ENCODE measurements at regions not wholly inside any gene's neighbourhood (a gene's known extent, or its start where the extent isn't known, plus 50 kb on each side); places are given as distances from the start of the nearest gene placed in this dataset.

GRCh38 chr7:120123528-120123927, 149.4 kb upstream of the KCND2 start:
- Histone ChIP-seq H3K36me3 (no peaks in the 10 kb centered on the region), H3K27me3 (no peaks in the 10 kb centered on the region), H3K27ac (no peak overlapping the region), H3K4me3 (no peak overlapping the region), H3K9me3 (no peaks in the 10 kb centered on the region), H3K4me1 (no peaks in the 10 kb centered on the region)
- DNase-seq (ENCODE audit: low spot score in 2 of 2), result no peak
- TF ChIP-seq POLR2AphosphoS5 (IDR thresholded peaks at IDR 0.05), result no peak
- intact Hi-C loops (cut with DNase I; ENCODE audit: low total_unique reads), result no loop called here

GRCh38 chr7:120131096-120131839, 141.7 kb upstream of the KCND2 start:
- intact Hi-C loops (cut with DNase I; ENCODE audit: low total_unique reads), result no loop called here
- Histone ChIP-seq H3K4me1 (no peaks in the 10 kb centered on the region), H3K27ac (no peak overlapping the region), H3K27me3 (no peaks in the 10 kb centered on the region), H3K36me3 (no peaks in the 10 kb centered on the region), H3K9me3 (peaks cover 7 to 12% of the 10 kb centered on the region in 2 donors), H3K4me3 (no peak overlapping the region)
- TF ChIP-seq POLR2A (IDR thresholded peaks at IDR 0.05) (no peak), POLR2AphosphoS5 (IDR thresholded peaks at IDR 0.05) (no peak)
- TF ChIP-seq, protein P1, sequence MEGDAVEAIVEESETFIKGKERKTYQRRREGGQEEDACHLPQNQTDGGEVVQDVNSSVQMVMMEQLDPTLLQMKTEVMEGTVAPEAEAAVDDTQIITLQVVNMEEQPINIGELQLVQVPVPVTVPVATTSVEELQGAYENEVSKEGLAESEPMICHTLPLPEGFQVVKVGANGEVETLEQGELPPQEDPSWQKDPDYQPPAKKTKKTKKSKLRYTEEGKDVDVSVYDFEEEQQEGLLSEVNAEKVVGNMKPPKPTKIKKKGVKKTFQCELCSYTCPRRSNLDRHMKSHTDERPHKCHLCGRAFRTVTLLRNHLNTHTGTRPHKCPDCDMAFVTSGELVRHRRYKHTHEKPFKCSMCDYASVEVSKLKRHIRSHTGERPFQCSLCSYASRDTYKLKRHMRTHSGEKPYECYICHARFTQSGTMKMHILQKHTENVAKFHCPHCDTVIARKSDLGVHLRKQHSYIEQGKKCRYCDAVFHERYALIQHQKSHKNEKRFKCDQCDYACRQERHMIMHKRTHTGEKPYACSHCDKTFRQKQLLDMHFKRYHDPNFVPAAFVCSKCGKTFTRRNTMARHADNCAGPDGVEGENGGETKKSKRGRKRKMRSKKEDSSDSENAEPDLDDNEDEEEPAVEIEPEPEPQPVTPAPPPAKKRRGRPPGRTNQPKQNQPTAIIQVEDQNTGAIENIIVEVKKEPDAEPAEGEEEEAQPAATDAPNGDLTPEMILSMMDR (IDR thresholded peaks at IDR 0.05), result no peak
- DNase-seq (ENCODE audit: low spot score in 2 of 2), result no peak

DNA sequence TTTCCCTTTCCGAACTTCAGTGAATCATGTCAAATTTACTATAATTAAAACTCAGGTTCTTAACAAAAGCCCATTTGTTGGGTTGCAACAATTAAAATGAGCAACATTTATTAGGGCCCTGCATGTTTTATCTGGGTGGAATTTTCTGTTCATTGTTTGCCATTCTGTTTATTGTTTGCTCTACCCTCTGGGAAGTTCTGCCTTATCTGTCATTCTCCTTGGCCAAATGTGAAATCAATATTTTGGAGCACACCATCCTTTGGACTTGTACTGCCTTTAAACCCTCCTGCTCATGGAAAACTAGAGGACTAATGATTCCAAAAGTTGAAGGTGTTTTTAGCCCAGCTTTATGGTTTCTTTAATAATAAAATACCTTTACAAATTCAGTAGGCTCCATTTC, 134.5 kb upstream of the KCND2 start:
- Histone ChIP-seq H3K9me3 (no peaks in the 10 kb centered on the region), H3K27me3 (no peaks in the 10 kb centered on the region), H3K4me3 (no peak overlapping the region), H3K27ac (no peak overlapping the region), H3K4me1 (no peaks in the 10 kb centered on the region), H3K36me3 (no peaks in the 10 kb centered on the region)
- intact Hi-C loops (cut with DNase I; ENCODE audit: low total_unique reads), result no loop called here
- DNase-seq (ENCODE audit: low spot score in 2 of 2), result no peak
- TF ChIP-seq POLR2A (IDR thresholded peaks at IDR 0.05) (no peak), POLR2AphosphoS5 (IDR thresholded peaks at IDR 0.05) (no peak)
- TF ChIP-seq, protein P1 (IDR thresholded peaks at IDR 0.05), result no peak

DNA sequence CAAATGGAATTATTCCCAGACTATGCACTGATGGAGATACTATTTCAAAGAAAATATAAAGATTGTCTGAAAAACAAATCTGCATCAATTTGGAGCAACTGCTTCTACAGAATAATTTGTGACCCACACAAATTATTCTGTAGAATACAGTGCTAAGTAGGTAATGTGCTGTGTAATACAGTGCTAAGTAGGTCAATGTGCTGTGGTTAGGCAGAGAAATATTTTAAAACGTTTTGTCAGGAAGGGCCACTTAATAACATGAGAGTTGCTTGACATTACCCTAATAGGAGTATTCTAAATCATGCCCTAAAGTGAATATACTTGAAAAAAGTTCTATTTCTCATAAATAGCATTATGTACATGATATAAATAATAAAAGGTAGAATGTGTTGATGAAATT, 116.5 kb upstream of the KCND2 start:
- H3K36me3 ChIP-seq, result no peaks in the 10 kb centered on the region
- H3K4me3 ChIP-seq, result no peak overlapping the region
- H3K9me3 ChIP-seq, result no peaks in the 10 kb centered on the region
- TF ChIP-seq POLR2AphosphoS5 (IDR thresholded peaks at IDR 0.05), result no peak
- no peak for TF ChIP-seq POLR2A (IDR thresholded peaks at IDR 0.05)
- TF ChIP-seq, protein P1 (IDR thresholded peaks at IDR 0.05), result no peak
- no peaks in the 10 kb centered on the region for H3K27me3 ChIP-seq
- H3K27ac ChIP-seq, result no peak overlapping the region
- no peak for DNase-seq (ENCODE audit: low spot score in 2 of 2)
- intact Hi-C loops (cut with DNase I; ENCODE audit: low total_unique reads), result no loop called here
- H3K4me1 ChIP-seq, result no peaks in the 10 kb centered on the region

GRCh38 chr7:120160166-120160565, 112.8 kb upstream of the KCND2 start:
- DNase-seq (ENCODE audit: low spot score in 2 of 2), result no peak
- Histone ChIP-seq H3K27ac (no peak overlapping the region), H3K4me3 (no peak overlapping the region), H3K27me3 (no peaks in the 10 kb centered on the region), H3K9me3 (no peaks in the 10 kb centered on the region), H3K36me3 (no peaks in the 10 kb centered on the region), H3K4me1 (no peaks in the 10 kb centered on the region)
- intact Hi-C loops (cut with DNase I; ENCODE audit: low total_unique reads), result no loop called here
- TF ChIP-seq, protein P1 (IDR thresholded peaks at IDR 0.05), result no peak
- TF ChIP-seq POLR2A (IDR thresholded peaks at IDR 0.05), result no peak
- no peak for TF ChIP-seq POLR2AphosphoS5 (IDR thresholded peaks at IDR 0.05)

Data from breast epithelium (tissue), 4 donors.